ENCODE measurements at regions not wholly inside any gene's neighbourhood (a gene's known extent, or its start where the extent isn't known, plus 50 kb on each side); places are given as distances from the start of the nearest gene placed in this dataset.

GRCh38 chr4:22203711-22204011, 255.1 kb upstream of the KCNIP4 start:
- ChIA-PET CTCF (interaction anchor here (0.6 kb wide), 1 partner anchor 463 kb away, joined by 3 read pairs; no protein-coding TSS in a partner anchor), POLR2A (no interaction called here), RAD21 (ENCODE audit: unreplicated experiment) (no interaction called here), SMC1A (ENCODE audit: uncharacterized antibody, unreplicated experiment) (no interaction called here)
- TF ChIP-seq BRCA1 (IDR thresholded peaks at IDR 0.05; ENCODE audit: low read depth, low read length) (no peak), PBX3 (IDR thresholded peaks at IDR 0.05; ENCODE audit: insufficient replicate concordance, low read depth, low read length) (no peak), EED (IDR thresholded peaks at IDR 0.05; ENCODE audit: low read depth) (no peak), SMC3 (IDR thresholded peaks at IDR 0.05; ENCODE audit: borderline replicate concordance, low read length) (no peak), CTCF (IDR thresholded peaks at IDR 0.05 in 2 of 3, conservative IDR thresholded peaks at IDR 0.05 in 1 of 3; ENCODE audit: control insufficient read depth in 2 of 3, extremely low read depth in 1 of 3, insufficient read depth in 1 of 3, low read depth in 3 of 3, low read length in 3 of 3) (no peak), USF1 (IDR thresholded peaks at IDR 0.05; ENCODE audit: borderline replicate concordance, extremely low read length, insufficient read depth, low read depth, low read length) (no peak), ELK1 (IDR thresholded peaks at IDR 0.05; ENCODE audit: low read depth, low read length) (no peak), STAT1 (conservative IDR thresholded peaks at IDR 0.05) (no peak), RFX5 (IDR thresholded peaks at IDR 0.05; ENCODE audit: low read depth, low read length) (no peak), CHD1 (IDR thresholded peaks at IDR 0.05; ENCODE audit: low read depth, low read length) (no peak)
- Histone ChIP-seq H3K9me3 (replicated peaks; ENCODE audit: control insufficient read depth, insufficient read depth, low read length) (no peaks in the 10 kb centered on the region), H4K20me1 (ENCODE audit: control insufficient read depth, insufficient read depth) (no peaks in the 10 kb centered on the region), H3K27ac (ENCODE audit: control insufficient read depth, insufficient read depth) (no peak overlapping the region), H3K4me3 (no peak overlapping the region), H3K9ac (ENCODE audit: control insufficient read depth, insufficient read depth, low read length) (no peak overlapping the region), H3K4me2 (ENCODE audit: control insufficient read depth, insufficient read depth) (no peak overlapping the region), H3K4me1 (ENCODE audit: control insufficient read depth, insufficient read depth, low read length) (no peaks in the 10 kb centered on the region), H2AFZ (ENCODE audit: control insufficient read depth, low read depth, low read length) (no peak overlapping the region), H3K36me3 (ENCODE audit: control insufficient read depth in 2 of 2, insufficient read depth in 2 of 2, low read length in 1 of 2) (no peaks in the 10 kb centered on the region), H3K27me3 (replicated peaks in 1 of 2; ENCODE audit: control insufficient read depth in 2 of 2, insufficient read depth in 2 of 2, low read length in 1 of 2) (no peaks in the 10 kb centered on the region), H3K79me2 (ENCODE audit: control insufficient read depth, insufficient read depth, low read length) (no peaks in the 10 kb centered on the region)
- ATAC-seq = no peak
- BruUV-seq (replicated peaks) = no TSS peak
- intact Hi-C loops (cut with micrococcal nuclease; ENCODE audit: unreplicated experiment) = no loop called here
- FAIRE-seq = no peak
- DNase-seq (ENCODE audit: low read depth, low spot score) = no peak
- 0% methylated on average over 1 of the region's 1 CpG for WGBS (ENCODE audit: insufficient coverage, insufficient replicate concordance, low lambda C conversion rate, missing lambda C conversion rate)
- in situ Hi-C loops (cut with MboI) = no loop called here
